ENCODE measurements at regions not wholly inside any gene's neighbourhood (a gene's known extent, or its start where the extent isn't known, plus 50 kb on each side); places are given as distances from the start of the nearest gene placed in this dataset.

GRCh38 chr18:44175891-44176290, 504.8 kb upstream of the SETBP1 start:
- TF ChIP-seq CTCF (IDR thresholded peaks at IDR 0.05; ENCODE audit: insufficient read depth, low read length, poor library complexity, severe bottlenecking): no peak
- H3K4me3 ChIP-seq (replicated peaks; ENCODE audit: low read depth, low read length): no peak overlapping the region
- no peaks in the 10 kb centered on the region for H3K36me3 ChIP-seq (ENCODE audit: control insufficient read depth, insufficient read depth, low read length)
- no peaks in the 10 kb centered on the region for H3K27me3 ChIP-seq (replicated peaks; ENCODE audit: control insufficient read depth, insufficient read depth, low read length)
- DNase-seq (ENCODE audit: extremely low read depth, insufficient read length): no peak

- TF ChIP-seq CTCF (IDR thresholded peaks at IDR 0.05; ENCODE audit: insufficient read depth, low read length, poor library complexity, severe bottlenecking): no peak
- no peaks in the 10 kb centered on the region for H3K27me3 ChIP-seq (replicated peaks; ENCODE audit: control insufficient read depth, insufficient read depth, low read length)
- H3K4me3 ChIP-seq (replicated peaks; ENCODE audit: low read depth, low read length): no peak overlapping the region
- DNase-seq (ENCODE audit: extremely low read depth, insufficient read length): no peak
- no peaks in the 10 kb centered on the region for H3K36me3 ChIP-seq (ENCODE audit: control insufficient read depth, insufficient read depth, low read length)
Measured at GRCh38 chr18:44178476-44178875, 502.2 kb upstream of the SETBP1 start.

DNA sequence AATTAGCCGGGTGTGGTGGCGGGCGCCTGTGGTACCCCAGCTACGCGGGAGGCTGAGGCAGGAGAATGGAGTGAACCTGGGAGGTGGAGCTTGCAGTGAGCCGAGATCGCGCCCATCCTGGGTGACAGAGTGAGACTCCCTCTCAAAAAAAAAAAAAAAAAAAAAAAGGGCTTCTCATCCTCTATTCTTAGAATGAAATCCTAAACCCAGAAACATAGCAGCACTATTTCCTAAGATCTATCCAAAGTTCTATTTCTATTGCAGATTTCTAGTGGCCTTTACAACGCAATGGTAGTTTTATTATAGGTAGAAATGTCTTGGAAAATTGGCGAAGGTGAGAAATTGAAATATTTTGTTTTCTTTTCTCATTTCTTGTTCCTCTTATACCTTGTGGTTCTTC, 501.0 kb upstream of the SETBP1 start:
- no peak for DNase-seq (ENCODE audit: extremely low read depth, insufficient read length)
- Histone ChIP-seq H3K4me3 (replicated peaks; ENCODE audit: low read depth, low read length) (no peak overlapping the region), H3K36me3 (ENCODE audit: control insufficient read depth, insufficient read depth, low read length) (no peaks in the 10 kb centered on the region), H3K27me3 (replicated peaks; ENCODE audit: control insufficient read depth, insufficient read depth, low read length) (no peaks in the 10 kb centered on the region)
- TF ChIP-seq CTCF (IDR thresholded peaks at IDR 0.05; ENCODE audit: insufficient read depth, low read length, poor library complexity, severe bottlenecking): no peak

DNA sequence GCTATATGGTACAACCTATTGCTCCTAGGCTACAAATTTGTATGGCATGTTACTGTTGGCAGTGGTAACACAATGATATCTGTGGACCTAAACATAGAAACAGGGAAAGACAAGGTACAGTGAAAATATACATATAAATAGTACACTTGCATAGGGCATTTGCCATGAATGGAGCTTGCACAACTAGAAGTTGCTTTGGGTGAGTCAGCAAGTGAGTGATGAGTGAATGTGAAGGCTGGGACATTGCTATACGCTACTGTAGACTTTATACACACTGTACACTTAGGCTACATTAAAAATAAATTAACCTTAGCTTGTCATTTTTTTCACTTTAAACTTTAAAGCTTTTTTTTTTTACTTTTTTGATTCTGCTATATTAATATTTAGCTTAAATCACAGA, 500.0 kb upstream of the SETBP1 start:
- DNase-seq (ENCODE audit: extremely low read depth, insufficient read length): no peak
- no peak for TF ChIP-seq CTCF (IDR thresholded peaks at IDR 0.05; ENCODE audit: insufficient read depth, low read length, poor library complexity, severe bottlenecking)
- Histone ChIP-seq H3K4me3 (replicated peaks; ENCODE audit: low read depth, low read length) (no peak overlapping the region), H3K27me3 (replicated peaks; ENCODE audit: control insufficient read depth, insufficient read depth, low read length) (no peaks in the 10 kb centered on the region), H3K36me3 (ENCODE audit: control insufficient read depth, insufficient read depth, low read length) (no peaks in the 10 kb centered on the region)

GRCh38 chr18:44181951-44182747, 498.5 kb upstream of the SETBP1 start:
- no peak for TF ChIP-seq CTCF (IDR thresholded peaks at IDR 0.05; ENCODE audit: insufficient read depth, low read length, poor library complexity, severe bottlenecking)
- Histone ChIP-seq H3K27me3 (replicated peaks; ENCODE audit: control insufficient read depth, insufficient read depth, low read length) (no peaks in the 10 kb centered on the region), H3K36me3 (ENCODE audit: control insufficient read depth, insufficient read depth, low read length) (no peaks in the 10 kb centered on the region), H3K4me3 (replicated peaks; ENCODE audit: low read depth, low read length) (no peak overlapping the region)
- DNase-seq (ENCODE audit: extremely low read depth, insufficient read length): no peak

DNA sequence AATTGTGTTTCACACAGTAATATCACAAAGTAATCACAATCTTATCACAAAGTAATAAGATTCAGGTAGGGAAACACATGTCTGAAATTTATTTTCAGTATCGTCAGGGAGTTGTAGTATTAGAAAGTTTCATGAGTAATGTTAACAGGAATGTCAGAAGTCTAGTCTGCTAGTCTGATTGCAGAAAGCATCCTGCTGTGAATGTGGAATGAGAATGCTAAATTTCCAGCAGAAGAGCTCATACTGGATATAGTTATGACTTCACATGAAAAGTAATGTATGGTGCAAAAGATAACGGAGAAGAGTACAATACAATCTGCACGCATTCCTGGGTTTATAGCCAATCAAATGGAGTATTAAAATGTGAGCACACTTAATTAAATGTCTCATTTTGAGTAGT, 494.7 kb upstream of the SETBP1 start:
- TF ChIP-seq CTCF (IDR thresholded peaks at IDR 0.05; ENCODE audit: insufficient read depth, low read length, poor library complexity, severe bottlenecking): no peak
- no peak for DNase-seq (ENCODE audit: extremely low read depth, insufficient read length)
- no peak overlapping the region for H3K4me3 ChIP-seq (replicated peaks; ENCODE audit: low read depth, low read length)
- no peaks in the 10 kb centered on the region for H3K27me3 ChIP-seq (replicated peaks; ENCODE audit: control insufficient read depth, insufficient read depth, low read length)
- no peaks in the 10 kb centered on the region for H3K36me3 ChIP-seq (ENCODE audit: control insufficient read depth, insufficient read depth, low read length)

Data from GM06990 (cell line).